CD4-positive, CD25-positive, alpha-beta regulatory T cell (primary cell): ENCODE measurements at regions not wholly inside any gene's neighbourhood (a gene's known extent, or its start where the extent isn't known, plus 50 kb on each side); places are given as distances from the start of the nearest gene placed in this dataset.
"Not testable (repeated sequence)": the region's sequence is repeated elsewhere in the genome, so short reads cannot be mapped to it uniquely, and the experiment has no call there.

Experiments
- ATAC-seq, 2 donors: fragments of 150-1000 bp; cut with Tn5 transposase; one replicate each; pipeline ENCODE4 v1.10.0; 2021; ENCODE audit warnings: low read depth in 2 of 2, moderate number of reproducible peaks in 2 of 2, moderate library complexity in 1 of 2
- DNase-seq, 3 donors: peaks; one replicate each; pipeline versions ENCODE4 v3.0.0 to v3.0.0-alpha.2; 2012 to 2022; ENCODE audit warnings: mixed read lengths in 1 of 3
- H3K27ac ChIP-seq: one replicate; pipeline ENCODE4 v1.7.0; 2013; ENCODE audit warnings: mild to moderate bottlenecking, low read length; ENCODE audit not compliant: insufficient read depth, poor library complexity, severe bottlenecking
- H3K27me3 ChIP-seq: one replicate; pipeline ENCODE4 v1.7.0; 2013; ENCODE audit warnings: low read length; ENCODE audit not compliant: control insufficient read depth, insufficient read depth
- H3K36me3 ChIP-seq: one replicate; pipeline ENCODE4 v1.7.0; 2013; ENCODE audit warnings: mild to moderate bottlenecking, low read length, moderate library complexity; ENCODE audit not compliant: control insufficient read depth, insufficient read depth
- H3K4me1 ChIP-seq: 2 replicates; pipeline ENCODE4 v1.7.0; 2013; ENCODE audit warnings: mild to moderate bottlenecking, low read length; ENCODE audit not compliant: insufficient read depth, control insufficient read depth, poor library complexity, severe bottlenecking
- H3K4me3 ChIP-seq: one replicate; pipeline ENCODE4 v1.7.0; 2013; ENCODE audit warnings: low read depth, mild to moderate bottlenecking, low read length, moderate library complexity
- H3K9me3 ChIP-seq, 2 experiments: 1 replicate in 1 of 2; 2 replicates in 1 of 2; pipeline ENCODE4 v1.7.0; 2013; ENCODE audit warnings: low read length in 2 of 2, mild to moderate bottlenecking in 1 of 2, moderate library complexity in 1 of 2; ENCODE audit not compliant: control insufficient read depth in 2 of 2
- H3K27ac Mint-ChIP-seq, 3 donors: one replicate each; pipeline ENCODE4 v1.8.0; 2020 to 2022; ENCODE audit warnings: mild to moderate bottlenecking in 3 of 3, mixed read lengths in 3 of 3, moderate library complexity in 2 of 3
- H3K27me3 Mint-ChIP-seq: one replicate; pipeline ENCODE4 v1.8.0; 2022; ENCODE audit warnings: mild to moderate bottlenecking, mixed read lengths
- H3K36me3 Mint-ChIP-seq: one replicate; pipeline ENCODE4 v1.8.0; 2020; ENCODE audit warnings: mixed read lengths
- H3K4me1 Mint-ChIP-seq, 4 donors: one replicate each; pipeline ENCODE4 v1.8.0; 2020 to 2022; ENCODE audit warnings: mixed read lengths in 4 of 4, mild to moderate bottlenecking in 1 of 4
- H3K4me3 Mint-ChIP-seq, 4 donors: one replicate each; pipeline ENCODE4 v1.8.0; 2020 to 2022; ENCODE audit warnings: mild to moderate bottlenecking in 4 of 4, mixed read lengths in 4 of 4, moderate library complexity in 3 of 4
- H3K9me3 Mint-ChIP-seq, 7 donors: one replicate each; pipeline ENCODE4 v1.8.0; 2020 to 2022; ENCODE audit warnings: mixed read lengths in 7 of 7, mild to moderate bottlenecking in 3 of 7, moderate library complexity in 2 of 7

- no peaks in the 10 kb centered on the region for H3K4me1 ChIP-seq
- H3K27ac ChIP-seq = no peak overlapping the region
- no peak for DNase-seq
- no peaks in the 10 kb centered on the region for H3K36me3 Mint-ChIP-seq
- no peaks in the 10 kb centered on the region for H3K27me3 ChIP-seq
- no peak for ATAC-seq
- H3K4me1 Mint-ChIP-seq = no peaks in the 10 kb centered on the region
- no peak overlapping the region for H3K27ac Mint-ChIP-seq
- no peak overlapping the region for H3K4me3 ChIP-seq
- H3K9me3 Mint-ChIP-seq = peaks cover 0 to 2% (median 0%) of the 10 kb centered on the region in 7 donors
- H3K27me3 Mint-ChIP-seq = peaks cover 17% of the 10 kb centered on the region
- no peak overlapping the region for H3K4me3 Mint-ChIP-seq
- no peaks in the 10 kb centered on the region for H3K36me3 ChIP-seq
- H3K9me3 ChIP-seq = no peaks in the 10 kb centered on the region
Measured at GRCh38 chr1:31514117-31514516, 62.2 kb upstream of the TINAGL1 start.

- H3K27me3 ChIP-seq = no peaks in the 10 kb centered on the region
- no peak overlapping the region for H3K27ac Mint-ChIP-seq
- H3K4me1 Mint-ChIP-seq = no peaks in the 10 kb centered on the region
- peaks cover 16% of the 10 kb centered on the region for H3K27me3 Mint-ChIP-seq
- no peaks in the 10 kb centered on the region for H3K4me1 ChIP-seq
- H3K36me3 Mint-ChIP-seq = no peaks in the 10 kb centered on the region
- H3K4me3 Mint-ChIP-seq = no peak overlapping the region
- no peaks in the 10 kb centered on the region for H3K36me3 ChIP-seq
- ATAC-seq = no peak
- H3K27ac ChIP-seq = no peak overlapping the region
- DNase-seq = no peak
- H3K9me3 Mint-ChIP-seq = peaks cover 0 to 2% (median 0%) of the 10 kb centered on the region in 7 donors
- H3K4me3 ChIP-seq = no peak overlapping the region
- no peaks in the 10 kb centered on the region for H3K9me3 ChIP-seq
Measured at GRCh38 chr1:31515056-31515775, 61.1 kb upstream of the TINAGL1 start.

DNA sequence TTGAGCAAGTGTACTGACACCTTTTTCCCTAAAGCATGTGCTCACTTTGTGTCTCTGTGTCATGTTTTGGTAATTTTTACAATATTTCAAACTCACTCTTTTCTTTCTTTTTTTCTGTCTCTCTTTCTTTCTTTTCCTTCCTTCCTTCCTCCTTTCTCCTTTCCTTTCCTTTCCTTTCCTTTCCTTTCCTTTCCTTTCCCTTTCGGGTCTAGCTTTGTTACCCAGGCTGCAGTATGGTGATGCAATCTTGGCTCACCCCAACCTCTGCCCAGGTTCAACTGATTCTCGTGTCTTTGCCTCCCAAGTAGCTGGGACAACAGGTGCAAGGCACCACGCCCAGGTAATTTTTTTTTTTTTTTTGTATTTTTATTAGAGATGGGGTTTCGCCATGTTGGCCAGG lies 60.4 kb upstream of the TINAGL1 start:
- Mint-ChIP-seq H3K4me3 (no peak overlapping the region), H3K9me3 (peaks cover 0 to 2% (median 0%) of the 10 kb centered on the region in 7 donors), H3K4me1 (no peaks in the 10 kb centered on the region), H3K27ac (no peak overlapping the region), H3K36me3 (no peaks in the 10 kb centered on the region), H3K27me3 (peaks cover 9% of the 10 kb centered on the region)
- ATAC-seq = no peak
- Histone ChIP-seq H3K36me3 (no peaks in the 10 kb centered on the region), H3K4me1 (no peaks in the 10 kb centered on the region), H3K27ac (no peak overlapping the region), H3K9me3 (no peaks in the 10 kb centered on the region), H3K4me3 (no peak overlapping the region), H3K27me3 (no peaks in the 10 kb centered on the region)
- DNase-seq = no peak

DNA sequence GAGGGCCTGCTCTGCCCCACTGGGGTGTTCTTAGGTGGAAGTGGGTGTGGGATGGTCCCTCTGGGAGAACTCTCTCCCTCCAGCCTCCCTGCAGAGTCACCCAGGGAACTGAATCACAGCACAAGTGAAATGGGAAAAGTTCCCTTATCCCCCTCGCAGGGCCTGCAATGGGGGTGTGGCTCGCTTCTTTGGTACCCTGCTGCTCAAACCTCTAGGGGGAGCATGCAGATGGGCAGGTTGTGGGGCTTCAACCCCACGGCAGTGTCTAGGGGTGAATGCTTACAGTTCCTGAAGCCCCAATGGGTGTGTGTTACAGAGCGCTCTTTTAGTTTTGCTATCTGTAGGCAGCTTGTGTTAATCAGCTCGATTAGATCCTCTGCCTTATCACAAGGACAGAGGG lies 59.0 kb upstream of the TINAGL1 start:
- no peak for ATAC-seq
- Histone ChIP-seq H3K9me3 (no peaks in the 10 kb centered on the region), H3K4me1 (no peaks in the 10 kb centered on the region), H3K27me3 (no peaks in the 10 kb centered on the region), H3K36me3 (no peaks in the 10 kb centered on the region), H3K27ac (no peak overlapping the region), H3K4me3 (no peak overlapping the region)
- Mint-ChIP-seq H3K27ac (no peak overlapping the region), H3K36me3 (no peaks in the 10 kb centered on the region), H3K4me1 (peaks cover 0 to 2% (median 0%) of the 10 kb centered on the region in 4 donors), H3K4me3 (no peak overlapping the region), H3K9me3 (peaks cover 0 to 2% (median 0%) of the 10 kb centered on the region in 7 donors), H3K27me3 (peaks cover 9% of the 10 kb centered on the region)
- DNase-seq = no peak

DNA sequence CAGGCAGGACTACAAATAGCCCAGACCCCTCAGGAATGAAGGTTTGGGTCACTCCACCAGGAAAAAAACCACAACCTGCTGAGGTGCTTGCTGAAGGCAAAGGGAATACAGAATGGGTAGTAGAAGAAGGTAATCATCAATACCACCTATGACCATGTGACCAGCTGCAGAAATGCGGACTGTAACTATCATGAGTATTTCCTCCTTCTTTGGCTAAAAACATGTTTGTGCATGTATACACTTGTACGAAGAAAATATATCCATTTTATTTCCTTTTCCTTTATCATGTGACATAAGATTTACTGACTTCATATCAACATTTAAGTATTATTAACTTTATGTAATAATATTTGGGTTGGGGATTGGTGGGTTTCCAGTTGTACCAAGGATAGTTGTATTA lies 58.3 kb upstream of the TINAGL1 start:
- not testable (repeated sequence) for H3K9me3 Mint-ChIP-seq, H3K27ac Mint-ChIP-seq, H3K4me1 Mint-ChIP-seq, H3K4me3 ChIP-seq, DNase-seq, H3K36me3 Mint-ChIP-seq, H3K27ac ChIP-seq, H3K4me1 ChIP-seq, H3K27me3 ChIP-seq, H3K9me3 ChIP-seq, H3K27me3 Mint-ChIP-seq, ATAC-seq, H3K4me3 Mint-ChIP-seq, H3K36me3 ChIP-seq

GRCh38 chr1:31521761-31522555 lies 54.4 kb upstream of the TINAGL1 start:
- Histone ChIP-seq H3K27me3 (peaks cover 3% of the 10 kb centered on the region), H3K4me3 (no peak overlapping the region), H3K27ac (no peak overlapping the region), H3K4me1 (no peaks in the 10 kb centered on the region), H3K9me3 (no peaks in the 10 kb centered on the region), H3K36me3 (no peaks in the 10 kb centered on the region)
- peak overlapping the region in 1 of 4 donors; percentile 0 for H3K4me3 Mint-ChIP-seq
- no peaks in the 10 kb centered on the region for H3K9me3 Mint-ChIP-seq
- peaks cover 11% of the 10 kb centered on the region for H3K27me3 Mint-ChIP-seq
- ATAC-seq = no peak
- H3K27ac Mint-ChIP-seq = no peak overlapping the region
- DNase-seq = no peak
- H3K4me1 Mint-ChIP-seq = peaks cover 0 to 2% (median 0%) of the 10 kb centered on the region in 4 donors
- H3K36me3 Mint-ChIP-seq = no peaks in the 10 kb centered on the region

- Mint-ChIP-seq H3K36me3 (no peaks in the 10 kb centered on the region), H3K4me3 (no peak overlapping the region), H3K27ac (no peak overlapping the region), H3K9me3 (no peaks in the 10 kb centered on the region), H3K27me3 (peaks cover 12% of the 10 kb centered on the region), H3K4me1 (peaks cover 0 to 2% (median 0%) of the 10 kb centered on the region in 4 donors)
- H3K36me3 ChIP-seq = no peaks in the 10 kb centered on the region
- H3K9me3 ChIP-seq = no peaks in the 10 kb centered on the region
- H3K27me3 ChIP-seq = peaks cover 4% of the 10 kb centered on the region
- no peak overlapping the region for H3K27ac ChIP-seq
- H3K4me1 ChIP-seq = no peaks in the 10 kb centered on the region
- H3K4me3 ChIP-seq = no peak overlapping the region
- DNase-seq (no peak), ATAC-seq (no peak)
Measured at GRCh38 chr1:31522556-31522845, 53.8 kb upstream of the TINAGL1 start.

DNA sequence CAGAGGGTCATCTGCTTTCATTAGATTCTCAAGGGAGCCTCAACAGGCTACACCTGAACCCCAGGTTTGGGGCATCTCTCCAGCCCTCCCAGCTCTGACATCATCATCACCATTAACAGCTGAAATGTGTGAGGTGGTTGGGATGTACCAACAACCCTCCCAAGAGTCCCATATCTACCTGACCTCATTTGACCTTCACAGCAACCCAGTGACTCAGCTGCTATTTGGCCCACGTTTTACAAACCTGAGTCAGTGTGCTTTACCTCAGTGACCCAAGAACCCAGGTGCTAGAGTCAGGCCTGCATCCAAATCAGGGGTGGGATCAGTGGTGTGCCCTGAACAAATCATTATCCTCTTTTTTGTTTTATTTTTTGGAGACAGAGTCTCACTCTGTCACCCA lies 53.3 kb upstream of the TINAGL1 start:
- no peaks in the 10 kb centered on the region for H3K4me1 ChIP-seq
- ATAC-seq (no peak), DNase-seq (no peak)
- Mint-ChIP-seq H3K27me3 (peaks cover 16% of the 10 kb centered on the region), H3K36me3 (no peaks in the 10 kb centered on the region), H3K4me1 (peaks cover 0 to 2% (median 0%) of the 10 kb centered on the region in 4 donors), H3K27ac (no peak overlapping the region), H3K9me3 (no peaks in the 10 kb centered on the region), H3K4me3 (no peak overlapping the region)
- H3K27me3 ChIP-seq = peaks cover 6% of the 10 kb centered on the region
- H3K9me3 ChIP-seq = no peaks in the 10 kb centered on the region
- no peak overlapping the region for H3K4me3 ChIP-seq
- no peaks in the 10 kb centered on the region for H3K36me3 ChIP-seq
- H3K27ac ChIP-seq = no peak overlapping the region
